IPS DF 6.9 (cell line): ENCODE measurements at regions not wholly inside any gene's neighbourhood (a gene's known extent, or its start where the extent isn't known, plus 50 kb on each side); places are given as distances from the start of the nearest gene placed in this dataset.

Experiments used
- DNase-seq: peaks from one replicate; pipeline ENCODE4 v3.0.0-alpha.2; 2013; ENCODE audit warnings: low read depth, low spot score
- H3K27ac ChIP-seq: one replicate; pipeline ENCODE4 v1.5.1; 2013; ENCODE audit warnings: low read length, control low read depth
- H3K27me3 ChIP-seq: 2 replicates; pipeline ENCODE4 v1.6.1; 2013; ENCODE audit warnings: mild to moderate bottlenecking, low read length; ENCODE audit not compliant: control insufficient read depth, insufficient read depth
- H3K36me3 ChIP-seq: 2 replicates; pipeline ENCODE4 v1.6.1; 2013; ENCODE audit warnings: low read length; ENCODE audit not compliant: control insufficient read depth, insufficient read depth
- H3K4me1 ChIP-seq: 2 replicates; pipeline ENCODE4 v1.6.1; 2013; ENCODE audit warnings: low read length; ENCODE audit not compliant: control insufficient read depth, insufficient read depth
- H3K4me3 ChIP-seq: 2 replicates; pipeline ENCODE4 v1.5.1; 2013; ENCODE audit warnings: mild to moderate bottlenecking, low read length
- H3K9me3 ChIP-seq: 2 replicates; pipeline ENCODE4 v1.6.1; 2013; ENCODE audit warnings: low read length, inconsistent platforms; ENCODE audit not compliant: control insufficient read depth, insufficient read depth
- WGBS: extraction: QIAGEN DNeasy Blood & Tissue Kit; methylation state at CpG from one replicate; pipeline ENCODE4 v1.1.7; 2013; ENCODE audit warnings: mixed read lengths, missing lambda C conversion rate; ENCODE audit not compliant: insufficient read length, insufficient coverage; 5-methylcytosine and 5-hydroxymethylcytosine counted together

- no peak for DNase-seq
- H3K4me3 ChIP-seq, result no peak overlapping the region
- no peak overlapping the region for H3K27ac ChIP-seq
- no peaks in the 10 kb centered on the region for H3K36me3 ChIP-seq
- H3K4me1 ChIP-seq, result no peaks in the 10 kb centered on the region
- WGBS, result no CpG with 5 or more reads among the region's 4 CpGs
- no peaks in the 10 kb centered on the region for H3K27me3 ChIP-seq
- H3K9me3 ChIP-seq, result no peaks in the 10 kb centered on the region
Measured at GRCh38 chr3:187941135-187941847, 196.0 kb upstream of the BCL6 start.

GRCh38 chr3:187941848-187942194 is 196.6 kb upstream of the BCL6 start:
- Histone ChIP-seq H3K27me3 (no peaks in the 10 kb centered on the region), H3K9me3 (no peaks in the 10 kb centered on the region), H3K4me1 (no peaks in the 10 kb centered on the region), H3K36me3 (no peaks in the 10 kb centered on the region), H3K27ac (no peak overlapping the region), H3K4me3 (no peak overlapping the region)
- DNase-seq, result no peak
- WGBS, result no CpG with 5 or more reads among the region's 2 CpGs

GRCh38 chr3:187942658-187943241 is 197.5 kb upstream of the BCL6 start:
- H3K36me3 ChIP-seq, result no peaks in the 10 kb centered on the region
- H3K9me3 ChIP-seq, result no peaks in the 10 kb centered on the region
- no peak for DNase-seq
- H3K4me1 ChIP-seq, result no peaks in the 10 kb centered on the region
- WGBS, result no CpG with 5 or more reads among the region's 10 CpGs
- no peak overlapping the region for H3K4me3 ChIP-seq
- H3K27me3 ChIP-seq, result no peaks in the 10 kb centered on the region
- H3K27ac ChIP-seq, result no peak overlapping the region

GRCh38 chr3:187943677-187944389 is 198.6 kb upstream of the BCL6 start:
- Histone ChIP-seq H3K4me1 (no peaks in the 10 kb centered on the region), H3K9me3 (no peaks in the 10 kb centered on the region), H3K27me3 (no peaks in the 10 kb centered on the region), H3K36me3 (no peaks in the 10 kb centered on the region), H3K27ac (no peak overlapping the region), H3K4me3 (no peak overlapping the region)
- WGBS, result no CpG with 5 or more reads among the region's 7 CpGs
- no peak for DNase-seq

- Histone ChIP-seq H3K36me3 (no peaks in the 10 kb centered on the region), H3K4me3 (no peak overlapping the region), H3K9me3 (no peaks in the 10 kb centered on the region), H3K27ac (no peak overlapping the region), H3K27me3 (no peaks in the 10 kb centered on the region), H3K4me1 (no peaks in the 10 kb centered on the region)
- no peak for DNase-seq
- WGBS, result no CpG with 5 or more reads among the region's 10 CpGs
Measured at GRCh38 chr3:187944390-187945179, 199.3 kb upstream of the BCL6 start.

- H3K9me3 ChIP-seq, result no peaks in the 10 kb centered on the region
- H3K4me3 ChIP-seq, result no peak overlapping the region
- H3K27me3 ChIP-seq, result no peaks in the 10 kb centered on the region
- no peak overlapping the region for H3K27ac ChIP-seq
- no peak for DNase-seq
- H3K4me1 ChIP-seq, result no peaks in the 10 kb centered on the region
- no peaks in the 10 kb centered on the region for H3K36me3 ChIP-seq
- no CpG with 5 or more reads among the region's 2 CpGs for WGBS
Measured at GRCh38 chr3:187945374-187945773, 200.1 kb upstream of the BCL6 start.

- Histone ChIP-seq H3K27me3 (no peaks in the 10 kb centered on the region), H3K9me3 (no peaks in the 10 kb centered on the region), H3K36me3 (no peaks in the 10 kb centered on the region), H3K4me3 (no peak overlapping the region), H3K4me1 (no peaks in the 10 kb centered on the region), H3K27ac (no peak overlapping the region)
- no peak for DNase-seq
- WGBS, result 100% methylated on average over 2 of the region's 4 CpGs
Measured at GRCh38 chr3:187946163-187946691, 201.0 kb upstream of the BCL6 start.

- Histone ChIP-seq H3K4me3 (no peak overlapping the region), H3K36me3 (no peaks in the 10 kb centered on the region), H3K27ac (no peak overlapping the region), H3K9me3 (no peaks in the 10 kb centered on the region), H3K4me1 (no peaks in the 10 kb centered on the region), H3K27me3 (no peaks in the 10 kb centered on the region)
- DNase-seq, result no peak
- no CpG with 5 or more reads among the region's 6 CpGs for WGBS
Measured at GRCh38 chr3:187946981-187947380, 201.7 kb upstream of the BCL6 start.

GRCh38 chr3:187947927-187948682 is 202.8 kb upstream of the BCL6 start:
- no peak overlapping the region for H3K27ac ChIP-seq
- H3K4me1 ChIP-seq, result no peaks in the 10 kb centered on the region
- H3K9me3 ChIP-seq, result no peaks in the 10 kb centered on the region
- no peak overlapping the region for H3K4me3 ChIP-seq
- no CpG with 5 or more reads among the region's 5 CpGs for WGBS
- no peak for DNase-seq
- no peaks in the 10 kb centered on the region for H3K36me3 ChIP-seq
- H3K27me3 ChIP-seq, result no peaks in the 10 kb centered on the region
